Breast epithelium (tissue), 4 donors: ENCODE measurements at regions not wholly inside any gene's neighbourhood (a gene's known extent, or its start where the extent isn't known, plus 50 kb on each side); places are given as distances from the start of the nearest gene placed in this dataset.

Source experiments
- DNase-seq, 2 donors: peaks; one replicate each; pipeline ENCODE4 v3.0.0-alpha.2; 2019; ENCODE audit warnings: low spot score in 2 of 2
- H3K27ac ChIP-seq, 2 donors: fragments of 200-600 bp; sonication (generic) in 1 of 2; one replicate each; pipeline ENCODE4 v1.5.1; 2016 to 2019; ENCODE audit warnings: mild to moderate bottlenecking in 1 of 2
- H3K27me3 ChIP-seq, 2 donors: fragments of 200-600 bp; sonication (generic) in 1 of 2; one replicate each; pipeline versions ENCODE4 v1.5.1 to v1.6.0; 2017 to 2019; ENCODE audit warnings: control low read depth in 1 of 2, mild to moderate bottlenecking in 1 of 2
- H3K36me3 ChIP-seq: fragments of 200-600 bp; one replicate; pipeline ENCODE4 v1.5.1; 2019
- H3K4me1 ChIP-seq, 2 donors: fragments of 200-600 bp; sonication (generic); one replicate each; pipeline ENCODE4 v1.5.1; 2016 to 2019; ENCODE audit warnings: control low read depth in 1 of 2
- H3K4me3 ChIP-seq, 3 donors: fragments of 200-600 bp; sonication (generic); 1 replicate in 2 of 3; 2 replicates in 1 of 3; pipeline ENCODE4 v1.5.1; 2016 to 2019; ENCODE audit warnings: mild to moderate bottlenecking in 3 of 3, moderate library complexity in 2 of 3
- H3K9me3 ChIP-seq, 2 donors: fragments of 200-600 bp; sonication (generic) in 1 of 2; one replicate each; pipeline ENCODE4 v1.5.1; 2016 to 2019; ENCODE audit warnings: control low read depth in 1 of 2
- POLR2A ChIP-seq: fragments of 450-650 bp; IDR thresholded peaks from one replicate; pipeline ENCODE4 v1.6.1; 2016; ENCODE audit warnings: antibody characterized with exemption, mild to moderate bottlenecking, moderate library complexity
- POLR2AphosphoS5 ChIP-seq, 3 donors: sonication (generic); formaldehyde crosslinking; IDR thresholded peaks; one replicate each; pipeline ENCODE4 v1.6.1; 2017; ENCODE audit warnings: antibody characterized with exemption in 3 of 3
- intact Hi-C: fragments of 100-400 bp; cut with DNase I; formaldehyde crosslinking; loops from one replicate; pipeline ENCODE4 v1.15.1; 2023; ENCODE audit warnings: low total_unique reads
- TF ChIP-seq, protein P1 (sequence below), 3 donors: fragments of 450-650 bp; IDR thresholded peaks; one replicate each; pipeline ENCODE4 v1.5.1; 2016 to 2017; ENCODE audit warnings: antibody characterized with exemption in 3 of 3, mild to moderate bottlenecking in 3 of 3, moderate library complexity in 3 of 3

DNA sequence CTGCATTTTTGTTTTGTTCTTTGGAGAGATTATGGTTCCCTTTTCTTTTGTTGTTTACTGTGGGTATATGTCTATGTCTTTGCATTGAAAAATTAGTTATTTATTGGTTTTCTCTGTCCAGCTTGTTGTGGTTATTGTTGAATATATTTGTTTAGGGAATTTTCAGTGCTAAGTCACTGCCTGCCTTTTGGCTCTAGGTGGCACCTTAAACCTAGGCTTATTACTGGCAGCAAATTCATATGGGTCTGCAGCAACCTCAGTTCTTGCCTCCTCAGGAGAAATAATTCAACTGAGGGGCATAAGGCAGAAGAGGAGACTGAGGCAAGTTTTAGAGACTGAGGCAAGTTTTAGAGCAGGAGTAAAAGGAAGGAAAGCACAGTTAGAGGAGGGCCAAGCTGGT is 1157.3 kb upstream of the AGA start:
- Histone ChIP-seq H3K27ac (no peak overlapping the region), H3K27me3 (no peaks in the 10 kb centered on the region), H3K4me1 (no peaks in the 10 kb centered on the region), H3K9me3 (peaks cover 0 to 28% of the 10 kb centered on the region in 2 donors), H3K36me3 (no peaks in the 10 kb centered on the region), H3K4me3 (no peak overlapping the region)
- intact Hi-C loops = no loop called here
- no peak for DNase-seq
- TF ChIP-seq POLR2AphosphoS5 (IDR thresholded peaks at IDR 0.05) = no peak
- TF ChIP-seq POLR2A = no peak
- TF ChIP-seq, protein P1, sequence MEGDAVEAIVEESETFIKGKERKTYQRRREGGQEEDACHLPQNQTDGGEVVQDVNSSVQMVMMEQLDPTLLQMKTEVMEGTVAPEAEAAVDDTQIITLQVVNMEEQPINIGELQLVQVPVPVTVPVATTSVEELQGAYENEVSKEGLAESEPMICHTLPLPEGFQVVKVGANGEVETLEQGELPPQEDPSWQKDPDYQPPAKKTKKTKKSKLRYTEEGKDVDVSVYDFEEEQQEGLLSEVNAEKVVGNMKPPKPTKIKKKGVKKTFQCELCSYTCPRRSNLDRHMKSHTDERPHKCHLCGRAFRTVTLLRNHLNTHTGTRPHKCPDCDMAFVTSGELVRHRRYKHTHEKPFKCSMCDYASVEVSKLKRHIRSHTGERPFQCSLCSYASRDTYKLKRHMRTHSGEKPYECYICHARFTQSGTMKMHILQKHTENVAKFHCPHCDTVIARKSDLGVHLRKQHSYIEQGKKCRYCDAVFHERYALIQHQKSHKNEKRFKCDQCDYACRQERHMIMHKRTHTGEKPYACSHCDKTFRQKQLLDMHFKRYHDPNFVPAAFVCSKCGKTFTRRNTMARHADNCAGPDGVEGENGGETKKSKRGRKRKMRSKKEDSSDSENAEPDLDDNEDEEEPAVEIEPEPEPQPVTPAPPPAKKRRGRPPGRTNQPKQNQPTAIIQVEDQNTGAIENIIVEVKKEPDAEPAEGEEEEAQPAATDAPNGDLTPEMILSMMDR (IDR thresholded peaks at IDR 0.05) = no peak

DNA sequence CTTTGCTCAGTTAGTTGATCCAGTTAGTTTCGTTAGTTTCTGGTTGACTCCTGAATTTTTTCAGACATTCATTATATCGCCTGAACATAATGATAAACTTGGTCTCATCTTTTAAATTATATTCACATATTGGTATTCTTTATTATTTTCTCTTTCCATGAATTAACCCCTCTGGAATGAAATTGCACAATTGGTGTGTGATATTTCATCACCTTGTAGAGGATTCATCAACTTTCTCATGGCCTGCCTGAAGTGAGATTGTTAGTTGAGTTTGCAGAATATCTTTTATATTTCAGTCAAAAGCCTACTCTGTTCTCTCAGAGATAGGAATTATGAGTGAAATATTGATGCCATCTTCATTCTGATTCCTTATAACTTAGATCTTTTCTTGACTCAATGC is 1160.6 kb upstream of the AGA start:
- TF ChIP-seq POLR2A (no peak), POLR2AphosphoS5 (IDR thresholded peaks at IDR 0.05) (no peak)
- TF ChIP-seq, protein P1 (IDR thresholded peaks at IDR 0.05) = no peak
- no peaks in the 10 kb centered on the region for H3K36me3 ChIP-seq
- peaks cover 0 to 28% of the 10 kb centered on the region in 2 donors for H3K9me3 ChIP-seq
- H3K4me1 ChIP-seq = no peaks in the 10 kb centered on the region
- H3K4me3 ChIP-seq = no peak overlapping the region
- no peak overlapping the region for H3K27ac ChIP-seq
- no peaks in the 10 kb centered on the region for H3K27me3 ChIP-seq
- intact Hi-C loops = no loop called here
- no peak for DNase-seq

DNA sequence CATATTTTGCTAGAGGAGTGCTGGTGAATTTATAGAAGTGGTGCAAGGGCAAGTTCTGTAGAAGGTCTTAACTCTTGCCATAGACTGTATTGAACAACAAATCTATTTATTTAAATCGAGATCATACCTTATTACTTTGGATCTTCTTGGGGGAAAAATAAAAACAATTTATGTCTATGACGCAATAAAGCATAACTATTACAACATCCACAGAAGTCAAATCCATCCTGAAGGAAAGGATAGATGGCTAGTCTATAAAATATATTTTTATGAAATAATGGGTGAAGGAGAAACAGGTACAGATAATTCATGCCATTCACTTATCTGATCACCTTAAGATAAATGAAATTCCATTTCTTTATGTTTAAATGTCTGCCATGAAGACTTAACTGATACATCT is 1168.8 kb upstream of the AGA start:
- no peaks in the 10 kb centered on the region for H3K4me1 ChIP-seq
- no peaks in the 10 kb centered on the region for H3K27me3 ChIP-seq
- H3K27ac ChIP-seq = no peak overlapping the region
- TF ChIP-seq POLR2A (no peak), POLR2AphosphoS5 (IDR thresholded peaks at IDR 0.05) (no peak)
- TF ChIP-seq, protein P1 (IDR thresholded peaks at IDR 0.05) = no peak
- no peak overlapping the region for H3K4me3 ChIP-seq
- intact Hi-C loops = no loop called here
- no peaks in the 10 kb centered on the region for H3K36me3 ChIP-seq
- H3K9me3 ChIP-seq = no peaks in the 10 kb centered on the region
- DNase-seq = no peak

DNA sequence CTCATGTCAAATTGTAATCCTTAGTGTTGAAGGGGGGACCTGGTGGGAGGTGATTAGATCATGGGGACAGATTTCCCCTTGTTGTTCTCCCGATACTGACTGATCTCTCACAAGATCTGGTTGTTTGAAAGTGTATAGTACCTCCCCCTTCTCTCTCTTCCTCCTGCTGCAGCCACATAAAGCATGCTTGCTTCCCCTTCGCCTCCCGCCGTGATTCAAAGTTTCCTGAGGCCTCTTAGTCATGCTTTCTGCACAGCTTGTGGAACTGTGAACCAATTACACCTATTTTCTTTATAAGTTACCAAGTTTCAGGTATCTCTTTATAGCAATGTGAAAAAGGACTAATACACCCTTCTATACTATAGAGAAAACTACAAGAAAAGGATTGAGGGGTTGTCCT is 1170.5 kb upstream of the AGA start:
- Histone ChIP-seq H3K4me3 (no peak overlapping the region), H3K27ac (no peak overlapping the region), H3K9me3 (no peaks in the 10 kb centered on the region), H3K4me1 (no peaks in the 10 kb centered on the region), H3K27me3 (no peaks in the 10 kb centered on the region), H3K36me3 (peaks cover 3% of the 10 kb centered on the region)
- TF ChIP-seq POLR2A = no peak
- TF ChIP-seq, protein P1 (IDR thresholded peaks at IDR 0.05) = no peak
- TF ChIP-seq POLR2AphosphoS5 (IDR thresholded peaks at IDR 0.05) = no peak
- intact Hi-C loops = no loop called here
- DNase-seq = no peak

DNA sequence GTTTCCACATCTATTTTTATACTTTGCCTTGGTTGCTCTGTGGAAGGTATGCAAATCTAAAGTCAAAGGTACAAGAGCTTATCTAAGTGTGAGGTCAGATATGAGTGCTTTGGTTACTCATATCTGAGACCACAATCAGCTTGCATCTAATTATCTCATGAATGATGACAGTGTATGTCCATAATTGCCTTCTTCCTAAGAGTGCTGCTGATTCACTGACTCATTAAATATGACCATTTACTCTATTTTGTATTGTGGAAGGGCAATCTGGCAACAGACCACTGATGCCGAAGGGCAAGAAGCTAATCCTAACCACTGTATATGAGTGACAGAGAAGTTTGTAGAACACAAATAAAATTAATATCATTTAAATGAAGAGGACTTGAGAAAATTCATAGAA is 1190.2 kb upstream of the AGA start:
- no peak for DNase-seq
- H3K27me3 ChIP-seq = no peaks in the 10 kb centered on the region
- peaks cover 0 to 3% of the 10 kb centered on the region in 2 donors for H3K9me3 ChIP-seq
- H3K27ac ChIP-seq = no peak overlapping the region
- H3K4me1 ChIP-seq = no peaks in the 10 kb centered on the region
- intact Hi-C loops = no loop called here
- TF ChIP-seq, protein P1 (IDR thresholded peaks at IDR 0.05) = no peak
- TF ChIP-seq POLR2A (no peak), POLR2AphosphoS5 (IDR thresholded peaks at IDR 0.05) (no peak)
- H3K36me3 ChIP-seq = no peaks in the 10 kb centered on the region
- H3K4me3 ChIP-seq = no peak overlapping the region
